Activated CD4-positive, alpha-beta T cell treated with anti-CD3 and anti-CD28 coated beads for 36 hours (primary cell): ENCODE measurements at regions not wholly inside any gene's neighbourhood (a gene's known extent, or its start where the extent isn't known, plus 50 kb on each side); places are given as distances from the start of the nearest gene placed in this dataset.

Experiments
- ATAC-seq: fragments of 200-7000 bp; cut with Tn5 transposase; one replicate; pipeline ENCODE4 v1.10.0; 2021; ENCODE audit warnings: mild to moderate bottlenecking, moderate library complexity
- CTCF ChIA-PET: fragments of 350-600 bp; sonication (Branson Sonifier 250); formaldehyde crosslinking; loops from one replicate; lab custom pipeline; 2021; ENCODE audit warnings: antibody characterized with exemption; lab: Charles Lee
- POLR2A ChIA-PET: fragments of 350-600 bp; sonication (Branson Sonifier 250); formaldehyde crosslinking; loops from one replicate; lab custom pipeline; 2021; ENCODE audit warnings: antibody characterized with exemption, inconsistent platforms; lab: Charles Lee
- DNase-seq: peaks from one replicate; pipeline ENCODE4 v3.0.0-alpha.2; 2020
- H3K27ac Mint-ChIP-seq: one replicate; pipeline ENCODE4 v1.8.0; 2021; ENCODE audit warnings: mixed read lengths
- H3K27me3 Mint-ChIP-seq: one replicate; pipeline ENCODE4 v1.8.0; 2021; ENCODE audit warnings: mixed read lengths
- H3K36me3 Mint-ChIP-seq: one replicate; pipeline ENCODE4 v1.8.0; 2021; ENCODE audit warnings: low read depth, mixed read lengths
- H3K4me1 Mint-ChIP-seq: one replicate; pipeline ENCODE4 v1.8.0; 2021; ENCODE audit warnings: mixed read lengths
- H3K4me3 Mint-ChIP-seq: one replicate; pipeline ENCODE4 v1.8.0; 2021; ENCODE audit warnings: mild to moderate bottlenecking, moderate library complexity, mixed read lengths
- H3K9me3 Mint-ChIP-seq: one replicate; pipeline ENCODE4 v1.8.0; 2021; ENCODE audit warnings: low read depth, mixed read lengths
- intact Hi-C, 2 experiments: fragments of 100-400 bp; cut with DNase I in 1 of 2; cut with micrococcal nuclease in 1 of 2; formaldehyde crosslinking; loops; one replicate each; pipeline versions ENCODE4 v1.14.2 to v1.15.1; 2022 to 2024; cut with DNase I, micrococcal nuclease

DNA sequence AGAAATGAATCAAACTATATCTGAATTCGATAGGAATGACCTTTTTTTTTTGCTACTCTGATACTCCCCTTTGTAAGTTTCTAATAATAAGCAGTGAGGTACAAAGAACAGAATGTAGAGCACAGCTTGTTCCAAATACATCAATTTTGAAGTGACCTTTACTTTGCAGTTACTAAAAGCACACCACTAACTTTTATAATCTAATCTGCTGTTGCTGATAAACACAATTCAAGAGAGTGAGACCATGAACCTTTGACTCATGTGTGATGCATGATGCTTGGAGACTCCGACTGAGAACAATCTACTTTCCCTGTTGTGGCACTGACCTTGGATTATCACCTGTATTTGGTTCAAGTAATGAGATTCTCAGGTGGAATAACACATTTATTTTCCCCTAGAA, 91.6 kb upstream of the GNPDA2 start:
- CTCF ChIA-PET = no interaction called here
- H3K4me3 Mint-ChIP-seq = no peak overlapping the region

DNA sequence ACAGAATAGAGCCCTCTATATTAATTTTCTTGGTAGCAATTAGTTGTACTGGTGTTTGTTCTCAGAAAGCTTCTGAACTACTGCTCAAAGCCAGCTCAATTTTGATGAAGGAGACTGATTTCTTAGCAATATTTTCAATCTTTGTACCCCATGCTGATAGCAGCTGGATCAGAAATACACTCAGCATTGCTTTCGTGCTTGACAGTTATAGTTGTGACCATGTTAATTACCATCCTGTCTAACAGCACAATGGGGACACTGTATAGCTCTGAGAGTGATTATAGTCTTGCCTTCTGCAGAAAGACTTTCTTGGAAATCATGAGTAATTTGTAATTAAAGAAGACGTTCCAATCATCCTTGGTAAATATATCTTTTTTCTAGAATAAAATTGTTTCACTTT, 79.7 kb upstream of the GNPDA2 start:
- H3K4me3 Mint-ChIP-seq = no peak overlapping the region
- intact Hi-C loops = no loop called here
- H3K9me3 Mint-ChIP-seq = no peaks in the 10 kb centered on the region
- DNase-seq (no peak), ATAC-seq (no peak)
- H3K27ac Mint-ChIP-seq = no peak overlapping the region
- CTCF ChIA-PET = no interaction called here
- no peaks in the 10 kb centered on the region for H3K36me3 Mint-ChIP-seq
- POLR2A ChIA-PET = no interaction called here
- no peaks in the 10 kb centered on the region for H3K27me3 Mint-ChIP-seq
- peaks cover 4% of the 10 kb centered on the region for H3K4me1 Mint-ChIP-seq

More for the DNA sequence above, 91.6 kb upstream of the GNPDA2 start:
- H3K9me3 Mint-ChIP-seq = no peaks in the 10 kb centered on the region
- POLR2A ChIA-PET = no interaction called here
- peaks cover 3% of the 10 kb centered on the region for H3K27me3 Mint-ChIP-seq
- H3K27ac Mint-ChIP-seq = no peak overlapping the region
- no peak for ATAC-seq
- no peaks in the 10 kb centered on the region for H3K36me3 Mint-ChIP-seq
- intact Hi-C loops = no loop called here
- DNase-seq = no peak
- H3K4me1 Mint-ChIP-seq = no peaks in the 10 kb centered on the region

DNA sequence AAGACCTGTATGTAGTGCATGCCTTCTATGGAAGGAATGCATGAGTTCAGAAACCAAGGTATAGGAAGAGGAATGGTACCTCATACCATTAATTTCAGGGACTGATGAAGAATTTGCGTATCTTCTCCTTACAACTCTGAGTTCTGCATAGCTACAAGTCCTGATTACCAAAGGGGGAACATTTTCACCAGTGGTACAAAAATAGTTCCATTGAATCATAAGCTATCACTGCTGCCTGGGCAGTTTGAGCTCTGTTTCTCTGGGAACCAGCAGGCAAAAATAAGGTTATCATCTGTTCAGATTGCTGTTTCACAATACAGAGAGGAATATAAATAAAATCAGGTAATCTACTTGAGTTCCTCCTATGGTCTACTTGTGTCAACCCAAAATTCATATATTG, 77.9 kb upstream of the GNPDA2 start:
- CTCF ChIA-PET = no interaction called here
- Mint-ChIP-seq H3K4me1 (peaks cover 4% of the 10 kb centered on the region), H3K36me3 (no peaks in the 10 kb centered on the region), H3K27ac (no peak overlapping the region), H3K9me3 (no peaks in the 10 kb centered on the region), H3K4me3 (no peak overlapping the region), H3K27me3 (no peaks in the 10 kb centered on the region)
- ATAC-seq (no peak), DNase-seq (no peak)
- intact Hi-C loops = no loop called here
- POLR2A ChIA-PET = no interaction called here

DNA sequence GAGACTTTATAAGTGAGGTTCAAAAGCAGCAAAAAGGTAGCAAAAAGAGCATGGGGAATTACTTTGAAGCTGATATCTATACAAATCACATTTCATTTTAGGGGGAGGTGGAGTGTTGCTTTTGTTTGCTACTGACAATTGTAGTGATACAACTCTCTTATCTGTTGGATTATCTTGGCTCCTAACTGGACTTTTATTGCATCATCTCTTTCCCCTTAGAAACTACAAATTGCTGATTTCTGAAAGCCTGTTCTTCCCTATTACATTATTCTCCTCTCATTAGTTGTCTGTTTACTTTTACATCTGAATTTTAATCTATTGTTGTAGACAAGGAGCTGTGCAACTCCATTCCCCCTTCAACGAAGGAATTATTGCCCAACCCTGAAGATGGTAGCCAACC, 75.0 kb upstream of the GNPDA2 start:
- peaks cover 11% of the 10 kb centered on the region for H3K9me3 Mint-ChIP-seq
- DNase-seq (no peak), ATAC-seq (no peak)
- H3K4me1 Mint-ChIP-seq = no peaks in the 10 kb centered on the region
- no peak overlapping the region for H3K27ac Mint-ChIP-seq
- intact Hi-C loops = no loop called here
- H3K36me3 Mint-ChIP-seq = no peaks in the 10 kb centered on the region
- POLR2A ChIA-PET = no interaction called here
- H3K4me3 Mint-ChIP-seq = no peak overlapping the region
- CTCF ChIA-PET = no interaction called here
- peaks cover 1% of the 10 kb centered on the region for H3K27me3 Mint-ChIP-seq

DNA sequence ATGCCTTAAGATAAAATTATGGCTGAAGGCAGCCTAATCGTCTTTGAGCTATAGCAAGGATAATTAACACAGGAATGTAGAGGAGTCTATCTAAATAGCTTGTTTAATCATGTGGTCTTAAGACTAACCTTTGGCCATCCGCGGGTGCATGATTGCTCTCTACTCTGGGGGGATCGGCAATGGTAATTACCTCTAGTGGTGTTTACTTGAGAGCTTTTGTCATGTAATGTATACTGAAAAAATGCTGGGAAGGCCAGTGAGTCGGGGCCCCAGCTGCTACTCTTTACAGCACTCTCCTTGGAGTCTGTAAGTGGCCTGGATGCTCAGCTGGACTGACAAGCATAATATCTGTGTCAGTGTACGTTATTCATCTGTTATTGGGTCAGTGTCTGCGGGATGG, 65.5 kb upstream of the GNPDA2 start:
- POLR2A ChIA-PET = no interaction called here
- DNase-seq = no peak

DNA sequence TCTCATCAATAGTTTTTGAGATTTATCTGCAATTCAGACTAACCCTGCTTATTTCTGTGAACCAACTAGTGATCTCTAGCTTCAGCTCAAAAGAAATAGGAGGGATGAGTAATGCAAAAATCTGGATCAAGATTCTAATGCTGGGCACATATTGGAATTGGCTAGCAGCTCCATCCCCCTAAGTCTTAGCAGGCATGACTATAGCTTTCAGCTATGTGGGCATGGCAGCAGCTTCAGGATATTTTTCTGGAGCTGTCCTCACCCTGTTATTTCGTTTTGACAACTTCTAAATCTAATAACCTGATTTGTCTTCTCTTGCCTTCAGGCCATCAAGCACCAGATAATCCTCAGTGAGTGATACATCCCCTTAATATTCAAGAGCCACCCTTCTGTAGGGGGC, 50.8 kb upstream of the GNPDA2 start:
- intact Hi-C loops = loop anchor here in 1 of 2 experiments (5.0 kb wide), 1 partner anchor 1995 kb away; no protein-coding TSS in a partner anchor
- Mint-ChIP-seq H3K4me1 (no peaks in the 10 kb centered on the region), H3K9me3 (peaks cover 6% of the 10 kb centered on the region), H3K4me3 (no peak overlapping the region), H3K27me3 (peaks cover 2% of the 10 kb centered on the region), H3K36me3 (no peaks in the 10 kb centered on the region), H3K27ac (no peak overlapping the region)
- ChIA-PET POLR2A (no interaction called here), CTCF (no interaction called here)
- ATAC-seq (no peak), DNase-seq (no peak)

More for the DNA sequence above, 65.5 kb upstream of the GNPDA2 start:
- CTCF ChIA-PET = no interaction called here
- intact Hi-C loops = no loop called here
- Mint-ChIP-seq H3K9me3 (peaks cover 1% of the 10 kb centered on the region), H3K4me1 (no peaks in the 10 kb centered on the region), H3K27ac (no peak overlapping the region), H3K36me3 (no peaks in the 10 kb centered on the region), H3K27me3 (peaks cover 5% of the 10 kb centered on the region), H3K4me3 (no peak overlapping the region)
- no peak for ATAC-seq
